Esophagus muscularis mucosa (tissue), 4 donors: ENCODE measurements at regions not wholly inside any gene's neighbourhood (a gene's known extent, or its start where the extent isn't known, plus 50 kb on each side); places are given as distances from the start of the nearest gene placed in this dataset.
A peak's percentile ranks its signal among the peaks of the same experiment; 100 is the strongest.

Source experiments
- DNase-seq: peaks from one replicate; pipeline ENCODE4 v3.0.0-alpha.2; 2017; ENCODE audit errors: extremely low spot score
- H3K27ac ChIP-seq, 4 donors: fragments of 200-600 bp; sonication (generic); replicated peaks in 1 of 4; 1 replicate in 3 of 4; 2 replicates in 1 of 4; pipeline ENCODE4 v1.5.1; 2016 to 2019; ENCODE audit warnings: mild to moderate bottlenecking in 1 of 4
- H3K27me3 ChIP-seq, 4 donors: fragments of 200-600 bp; sonication (generic); one replicate each; pipeline versions ENCODE4 v1.5.1 to v1.6.0; 2016 to 2019
- H3K36me3 ChIP-seq, 4 donors: fragments of 200-600 bp; sonication (generic); one replicate each; pipeline ENCODE4 v1.5.1; 2016 to 2019
- H3K4me1 ChIP-seq, 4 donors: fragments of 200-600 bp; sonication (generic); one replicate each; pipeline ENCODE4 v1.5.1; 2016 to 2019
- H3K4me3 ChIP-seq, 4 donors: fragments of 200-600 bp; sonication (generic); 1 replicate in 2 of 4; 2 replicates in 2 of 4; pipeline ENCODE4 v1.5.1; 2016 to 2019; ENCODE audit warnings: mild to moderate bottlenecking in 4 of 4, moderate library complexity in 1 of 4
- H3K9me3 ChIP-seq, 4 donors: fragments of 200-600 bp; sonication (generic); 1 replicate in 3 of 4; 2 replicates in 1 of 4; pipeline ENCODE4 v1.5.1; 2016 to 2019
- CTCF ChIP-seq, 3 experiments: fragments of 200-600 bp in 2 of 3; fragments of 450-650 bp in 1 of 3; sonication (generic) in 2 of 3; IDR thresholded peaks; one replicate each; pipeline ENCODE4 v1.5.1; 2017 to 2019; ENCODE audit warnings: antibody characterized with exemption in 3 of 3, mild to moderate bottlenecking in 2 of 3, moderate library complexity in 1 of 3
- EP300 ChIP-seq: sonication (generic); formaldehyde crosslinking; IDR thresholded peaks from one replicate; pipeline ENCODE4 v1.6.1; 2017; ENCODE audit warnings: antibody characterized with exemption
- POLR2A ChIP-seq: fragments of 450-650 bp; IDR thresholded peaks from one replicate; pipeline ENCODE4 v1.6.1; 2017; ENCODE audit warnings: antibody characterized with exemption, moderate library complexity, mild to moderate bottlenecking, low read depth
- POLR2AphosphoS5 ChIP-seq, 2 donors: sonication (generic); formaldehyde crosslinking; IDR thresholded peaks; one replicate each; pipeline ENCODE4 v1.6.1; 2017; ENCODE audit warnings: antibody characterized with exemption in 2 of 2
- WGBS: methylation state at CpG from one replicate; pipeline ENCODE4 v1.1.5; 2018; 5-methylcytosine and 5-hydroxymethylcytosine counted together
- intact Hi-C: fragments of 100-400 bp; cut with DNase I; formaldehyde crosslinking; loops from one replicate; pipeline ENCODE4 v1.15.1; 2023

GRCh38 chr14:65860956-65861611, 448.6 kb downstream of the FUT8 start:
- 82% methylated on average over 5 of the region's 5 CpGs for WGBS
- H3K4me1 ChIP-seq = no peaks in the 10 kb centered on the region
- no peak overlapping the region for H3K4me3 ChIP-seq
- H3K36me3 ChIP-seq = no peaks in the 10 kb centered on the region
- intact Hi-C loops = no loop called here
- H3K27me3 ChIP-seq = peaks cover 0 to 5% (median 0%) of the 10 kb centered on the region in 4 donors
- no peaks in the 10 kb centered on the region for H3K9me3 ChIP-seq
- no peak for DNase-seq
- H3K27ac ChIP-seq = no peak overlapping the region
- no peak for TF ChIP-seq EP300
- no peak for TF ChIP-seq POLR2AphosphoS5 (IDR thresholded peaks at IDR 0.05)
- TF ChIP-seq CTCF (IDR thresholded peaks at IDR 0.05) = no peak
- no peak for TF ChIP-seq POLR2A

- 55% methylated on average over 4 of the region's 4 CpGs for WGBS
- Histone ChIP-seq H3K4me3 (no peak overlapping the region), H3K4me1 (no peaks in the 10 kb centered on the region), H3K36me3 (no peaks in the 10 kb centered on the region), H3K27me3 (peaks cover 0 to 5% (median 0%) of the 10 kb centered on the region in 4 donors), H3K9me3 (no peaks in the 10 kb centered on the region), H3K27ac (no peak overlapping the region)
- TF ChIP-seq EP300 = no peak
- no peak for TF ChIP-seq CTCF (IDR thresholded peaks at IDR 0.05)
- no peak for TF ChIP-seq POLR2AphosphoS5 (IDR thresholded peaks at IDR 0.05)
- TF ChIP-seq POLR2A = no peak
- DNase-seq = no peak
- intact Hi-C loops = no loop called here
Observed at GRCh38 chr14:65864549-65864948, 452.0 kb downstream of the FUT8 start.

- Histone ChIP-seq H3K4me1 (no peaks in the 10 kb centered on the region), H3K4me3 (no peak overlapping the region), H3K27ac (no peak overlapping the region), H3K27me3 (peaks cover 0 to 5% (median 0%) of the 10 kb centered on the region in 4 donors), H3K36me3 (no peaks in the 10 kb centered on the region), H3K9me3 (no peaks in the 10 kb centered on the region)
- TF ChIP-seq POLR2A (no peak), POLR2AphosphoS5 (IDR thresholded peaks at IDR 0.05) (no peak), CTCF (IDR thresholded peaks at IDR 0.05) (no peak)
- intact Hi-C loops = no loop called here
- no peak for DNase-seq
- WGBS = 67% methylated on average over 3 of the region's 3 CpGs
Observed at GRCh38 chr14:65864984-65865383, 452.5 kb downstream of the FUT8 start.

DNA sequence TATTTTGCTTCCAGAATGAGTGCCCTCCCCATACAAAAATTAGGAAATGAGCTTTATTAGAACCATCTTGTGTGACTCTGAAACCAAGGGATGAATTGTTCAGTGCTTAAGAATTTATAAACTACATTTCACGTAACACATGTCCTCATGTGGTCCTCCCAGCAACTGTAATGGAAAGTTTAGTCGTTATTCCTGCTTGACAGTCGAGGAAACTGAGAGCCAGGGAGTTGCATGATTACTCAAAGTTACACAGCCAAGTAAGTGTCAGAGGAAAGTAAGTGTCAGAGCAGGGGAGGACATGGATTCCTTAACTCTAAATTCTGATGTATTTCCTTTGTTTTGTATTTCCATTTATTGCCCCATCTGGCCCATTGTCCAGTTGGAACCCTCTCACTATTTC, 453.9 kb downstream of the FUT8 start:
- Histone ChIP-seq H3K36me3 (no peaks in the 10 kb centered on the region), H3K27ac (no peak overlapping the region), H3K9me3 (no peaks in the 10 kb centered on the region), H3K27me3 (peaks cover 0 to 5% (median 0%) of the 10 kb centered on the region in 4 donors), H3K4me3 (no peak overlapping the region), H3K4me1 (no peaks in the 10 kb centered on the region)
- TF ChIP-seq POLR2AphosphoS5 (IDR thresholded peaks at IDR 0.05) = peak in 1 of 2 donors; percentile 22
- TF ChIP-seq EP300 = no peak
- no peak for TF ChIP-seq CTCF (IDR thresholded peaks at IDR 0.05)
- TF ChIP-seq POLR2A = no peak
- 34% methylated on average over 3 of the region's 3 CpGs for WGBS
- intact Hi-C loops = no loop called here
- no peak for DNase-seq

DNA sequence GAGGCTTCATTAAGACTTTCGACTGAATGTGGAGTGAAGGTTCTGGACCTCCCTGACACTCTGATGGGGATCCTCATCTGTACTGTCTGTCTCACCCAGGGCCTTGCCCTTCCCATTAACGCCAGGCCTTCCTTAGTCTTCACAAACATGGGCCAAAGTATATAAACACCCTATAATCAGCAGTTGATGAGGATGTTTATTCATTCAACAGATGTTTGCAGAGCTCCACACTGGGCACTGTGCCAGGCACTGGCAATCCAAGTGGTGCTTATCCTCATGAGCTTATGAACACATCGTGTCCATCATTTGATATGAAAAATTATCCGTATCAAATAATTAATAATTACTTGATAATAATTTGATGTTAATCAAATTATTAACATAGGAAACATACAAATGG, 454.4 kb downstream of the FUT8 start:
- WGBS = 33% methylated on average over 4 of the region's 4 CpGs
- TF ChIP-seq POLR2AphosphoS5 (IDR thresholded peaks at IDR 0.05) (no peak), POLR2A (no peak), CTCF (IDR thresholded peaks at IDR 0.05) (no peak), EP300 (no peak)
- Histone ChIP-seq H3K36me3 (no peaks in the 10 kb centered on the region), H3K27ac (no peak overlapping the region), H3K4me3 (no peak overlapping the region), H3K9me3 (no peaks in the 10 kb centered on the region), H3K4me1 (no peaks in the 10 kb centered on the region), H3K27me3 (peaks cover 0 to 5% (median 0%) of the 10 kb centered on the region in 4 donors)
- intact Hi-C loops = no loop called here
- DNase-seq = no peak
